Type B pancreatic cell (in vitro differentiated cells): ENCODE measurements at regions not wholly inside any gene's neighbourhood (a gene's known extent, or its start where the extent isn't known, plus 50 kb on each side); places are given as distances from the start of the nearest gene placed in this dataset.
"Not testable (repeated sequence)": the region's sequence is repeated elsewhere in the genome, so short reads cannot be mapped to it uniquely, and the experiment has no call there.

Experiments used
- DNase-seq: peaks from one replicate; pipeline ENCODE4 v3.0.0; 2021; ENCODE audit warnings: mixed read lengths; ENCODE audit not compliant: unreplicated experiment; ENCODE audit errors: extremely low spot score
- H3K27ac Mint-ChIP-seq: 2 replicates; pipeline ENCODE4 v1.8.0; 2021; ENCODE audit warnings: mild to moderate bottlenecking, mixed read lengths
- H3K27me3 Mint-ChIP-seq: 2 replicates; pipeline ENCODE4 v1.8.0; 2021; ENCODE audit warnings: mixed read lengths
- H3K36me3 Mint-ChIP-seq: 2 replicates; pipeline ENCODE4 v1.8.0; 2021; ENCODE audit warnings: mixed read lengths
- H3K4me1 Mint-ChIP-seq: one replicate; pipeline ENCODE4 v1.8.0; 2021; ENCODE audit warnings: mixed read lengths; ENCODE audit not compliant: unreplicated experiment
- H3K4me3 Mint-ChIP-seq: 2 replicates; pipeline ENCODE4 v1.8.0; 2021; ENCODE audit warnings: mild to moderate bottlenecking, mixed read lengths
- H3K9me3 Mint-ChIP-seq: 2 replicates; pipeline ENCODE4 v1.8.0; 2021; ENCODE audit warnings: mixed read lengths
- TF ChIP-seq, protein P1 (sequence below): fragments of 200-600 bp; sonication (generic); conservative IDR thresholded peaks from 2 replicates; pipeline ENCODE4 v1.5.0; 2021; ENCODE audit warnings: antibody characterized with exemption, mild to moderate bottlenecking

DNA sequence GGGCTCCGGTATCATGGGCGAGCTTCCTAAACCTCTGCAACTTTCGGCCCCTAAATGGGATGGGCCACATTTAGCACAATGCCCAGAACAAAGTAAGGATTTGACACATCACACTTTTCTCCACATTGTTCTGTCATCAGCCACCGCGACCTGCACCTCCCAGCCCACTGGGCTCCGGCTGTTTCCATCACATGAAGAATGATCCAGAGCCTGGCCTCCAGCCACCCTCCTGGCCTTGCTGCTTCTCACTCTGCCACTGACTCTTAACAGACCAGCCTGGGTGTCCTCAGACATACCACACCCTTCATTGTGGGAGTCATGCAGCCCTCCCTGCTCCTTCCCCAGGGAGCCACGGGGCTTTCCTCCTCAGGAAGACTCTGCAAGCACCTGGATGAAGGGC lies 113.7 kb downstream of the IGLL1 start:
- H3K27me3 Mint-ChIP-seq = no peaks in the 10 kb centered on the region
- no peak overlapping the region for H3K4me3 Mint-ChIP-seq
- no peaks in the 10 kb centered on the region for H3K36me3 Mint-ChIP-seq
- TF ChIP-seq, protein P1, sequence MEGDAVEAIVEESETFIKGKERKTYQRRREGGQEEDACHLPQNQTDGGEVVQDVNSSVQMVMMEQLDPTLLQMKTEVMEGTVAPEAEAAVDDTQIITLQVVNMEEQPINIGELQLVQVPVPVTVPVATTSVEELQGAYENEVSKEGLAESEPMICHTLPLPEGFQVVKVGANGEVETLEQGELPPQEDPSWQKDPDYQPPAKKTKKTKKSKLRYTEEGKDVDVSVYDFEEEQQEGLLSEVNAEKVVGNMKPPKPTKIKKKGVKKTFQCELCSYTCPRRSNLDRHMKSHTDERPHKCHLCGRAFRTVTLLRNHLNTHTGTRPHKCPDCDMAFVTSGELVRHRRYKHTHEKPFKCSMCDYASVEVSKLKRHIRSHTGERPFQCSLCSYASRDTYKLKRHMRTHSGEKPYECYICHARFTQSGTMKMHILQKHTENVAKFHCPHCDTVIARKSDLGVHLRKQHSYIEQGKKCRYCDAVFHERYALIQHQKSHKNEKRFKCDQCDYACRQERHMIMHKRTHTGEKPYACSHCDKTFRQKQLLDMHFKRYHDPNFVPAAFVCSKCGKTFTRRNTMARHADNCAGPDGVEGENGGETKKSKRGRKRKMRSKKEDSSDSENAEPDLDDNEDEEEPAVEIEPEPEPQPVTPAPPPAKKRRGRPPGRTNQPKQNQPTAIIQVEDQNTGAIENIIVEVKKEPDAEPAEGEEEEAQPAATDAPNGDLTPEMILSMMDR = no peak
- peaks cover 37% of the 10 kb centered on the region for H3K4me1 Mint-ChIP-seq
- H3K27ac Mint-ChIP-seq = no peak overlapping the region
- no peak for DNase-seq
- H3K9me3 Mint-ChIP-seq = peaks cover 5% of the 10 kb centered on the region

DNA sequence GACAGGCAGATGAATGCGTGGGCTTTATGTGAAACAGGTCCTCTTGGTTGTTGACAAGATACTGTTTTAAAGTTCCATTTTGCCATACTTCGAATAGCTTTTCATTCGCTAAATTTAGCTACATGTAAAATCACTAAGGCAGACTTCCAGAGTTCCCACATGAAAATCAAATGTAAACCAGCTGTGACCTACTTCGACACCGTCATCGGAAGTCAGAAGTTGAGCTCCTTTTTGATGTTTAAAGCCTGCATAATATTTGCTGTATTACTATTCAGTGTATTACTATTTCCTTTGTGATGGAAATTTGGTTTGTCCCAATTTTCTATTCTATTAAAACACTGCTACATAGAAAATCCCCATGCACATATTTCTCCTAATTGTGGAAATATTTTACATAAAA lies 115.3 kb downstream of the IGLL1 start:
- H3K36me3 Mint-ChIP-seq, DNase-seq, H3K4me3 Mint-ChIP-seq, H3K9me3 Mint-ChIP-seq, H3K27me3 Mint-ChIP-seq: not testable (repeated sequence)
- peaks cover 30% of the 10 kb centered on the region for H3K4me1 Mint-ChIP-seq
- H3K27ac Mint-ChIP-seq = peak overlapping the region; percentile 9

DNA sequence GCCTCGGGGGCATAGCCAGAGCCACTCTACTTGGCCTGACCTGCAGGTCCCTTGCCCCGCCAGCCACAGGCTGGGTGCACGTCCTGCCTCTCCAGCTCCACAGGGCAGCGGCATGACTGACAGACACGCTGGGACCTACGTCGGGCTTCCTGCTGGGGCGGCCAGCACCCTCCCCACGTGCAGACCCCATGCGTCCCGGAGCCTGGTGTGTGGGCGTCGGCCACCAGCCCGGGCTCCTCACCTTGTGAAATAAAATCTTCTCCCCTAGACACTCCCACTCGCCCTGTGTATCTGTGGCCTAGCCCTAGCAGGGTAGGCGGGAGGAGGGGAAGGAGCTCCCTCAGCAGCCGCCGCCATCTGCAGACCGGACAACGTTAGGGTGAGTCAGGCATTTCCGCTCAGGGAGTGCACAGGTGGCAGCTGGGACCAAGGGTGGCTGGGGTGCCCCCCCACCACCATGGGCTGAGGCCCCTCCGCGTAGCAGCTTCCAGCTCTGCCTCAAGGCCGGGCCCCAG lies 119.5 kb downstream of the IGLL1 start:
- not testable (repeated sequence) for H3K9me3 Mint-ChIP-seq, H3K27ac Mint-ChIP-seq, H3K4me3 Mint-ChIP-seq, DNase-seq, H3K27me3 Mint-ChIP-seq, H3K36me3 Mint-ChIP-seq
- peaks cover 26% of the 10 kb centered on the region for H3K4me1 Mint-ChIP-seq

DNA sequence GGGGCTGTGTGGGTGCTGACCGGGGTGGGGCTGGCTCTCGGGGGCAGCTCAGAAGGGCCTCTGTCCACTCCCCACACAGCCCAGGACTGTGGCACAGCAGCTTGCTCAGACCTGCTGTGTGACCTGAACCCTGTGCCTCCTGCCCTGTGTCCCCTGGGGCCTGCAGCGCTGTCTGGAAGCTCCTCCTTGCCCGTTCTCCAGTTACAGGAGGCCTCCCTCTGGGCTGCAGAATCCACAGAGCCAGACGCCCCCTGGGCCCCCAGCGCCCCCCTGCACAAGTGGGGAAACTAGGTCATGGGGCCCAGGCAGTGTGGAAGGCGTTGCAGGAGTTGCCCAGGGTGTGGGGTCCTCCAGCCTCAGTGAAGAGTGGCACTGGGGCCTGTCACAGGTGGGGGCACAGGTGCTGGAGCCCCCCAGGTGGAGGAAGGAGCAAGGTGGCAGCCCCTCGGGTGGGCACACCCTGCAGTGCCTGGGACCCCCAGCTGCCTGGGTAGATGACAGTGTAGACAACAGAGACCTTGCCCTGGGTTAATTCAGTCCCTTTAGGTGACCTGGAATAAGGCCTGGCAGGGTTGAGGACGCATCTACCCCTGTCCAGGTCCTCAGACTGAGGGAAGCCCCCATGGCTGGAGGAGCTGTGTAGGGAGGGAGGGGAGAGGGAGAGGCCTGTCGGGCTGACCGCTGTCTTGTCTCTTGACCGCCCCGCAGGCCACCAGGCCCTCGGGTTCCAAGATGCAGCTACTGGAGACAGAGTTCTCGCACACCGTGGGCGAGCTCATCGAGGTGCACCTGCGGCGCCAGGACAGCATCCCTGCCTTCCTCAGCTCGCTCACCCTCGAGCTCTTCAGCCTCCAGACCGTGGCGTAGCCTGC lies 120.2 kb downstream of the IGLL1 start:
- H3K4me1 Mint-ChIP-seq = peaks cover 26% of the 10 kb centered on the region
- not testable (repeated sequence) for H3K4me3 Mint-ChIP-seq, DNase-seq, H3K36me3 Mint-ChIP-seq, H3K9me3 Mint-ChIP-seq, H3K27me3 Mint-ChIP-seq, H3K27ac Mint-ChIP-seq

DNA sequence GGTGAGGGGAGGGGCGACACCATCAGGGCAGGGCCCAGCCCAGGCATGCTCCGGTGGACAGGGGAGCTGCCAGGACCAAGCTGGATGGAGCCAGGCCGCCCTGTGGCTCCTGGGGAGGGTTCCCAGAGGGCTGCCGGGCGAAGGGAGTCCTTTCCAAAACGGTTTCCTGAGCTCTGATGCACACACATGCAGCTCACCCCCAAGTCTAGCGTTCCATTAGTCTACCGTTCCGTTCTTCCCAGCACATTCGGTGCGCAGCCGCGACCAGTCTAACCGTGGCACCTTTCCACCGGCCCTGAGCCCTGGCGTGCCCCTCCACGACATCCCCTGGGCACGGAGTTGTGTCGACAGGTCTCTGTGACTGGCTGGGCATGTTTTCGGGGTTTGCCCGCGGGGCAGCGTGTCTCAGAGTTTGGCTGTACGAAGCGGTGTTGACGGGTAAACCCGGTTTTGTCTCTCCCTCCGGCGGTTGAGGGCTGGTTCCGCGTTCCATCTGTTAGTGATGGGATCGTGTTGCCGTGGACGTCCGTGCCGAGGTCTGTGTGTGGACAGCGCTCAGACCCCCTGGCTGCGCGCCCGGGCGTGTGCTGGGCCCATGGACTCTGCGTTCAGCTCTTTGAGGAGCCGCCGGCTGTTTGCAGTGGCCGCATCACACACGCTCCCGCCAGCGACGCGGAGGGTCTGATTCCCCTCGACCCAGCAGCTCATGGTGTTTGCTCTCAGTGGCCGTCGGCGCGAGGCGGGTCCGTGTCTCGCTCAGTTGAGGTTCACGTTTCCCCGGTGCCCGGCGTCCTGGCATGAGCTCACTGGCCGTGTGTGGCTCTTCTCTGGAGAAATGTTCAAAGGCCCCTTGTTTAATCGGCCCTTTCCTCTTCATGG lies 121.2 kb downstream of the IGLL1 start:
- no peak overlapping the region for H3K27ac Mint-ChIP-seq
- H3K4me1 Mint-ChIP-seq = peaks cover 19% of the 10 kb centered on the region
- TF ChIP-seq, protein P1 = no peak
- H3K4me3 Mint-ChIP-seq = no peak overlapping the region
- peaks cover 7% of the 10 kb centered on the region for H3K27me3 Mint-ChIP-seq
- no peak for DNase-seq
- no peaks in the 10 kb centered on the region for H3K9me3 Mint-ChIP-seq
- H3K36me3 Mint-ChIP-seq = no peaks in the 10 kb centered on the region

DNA sequence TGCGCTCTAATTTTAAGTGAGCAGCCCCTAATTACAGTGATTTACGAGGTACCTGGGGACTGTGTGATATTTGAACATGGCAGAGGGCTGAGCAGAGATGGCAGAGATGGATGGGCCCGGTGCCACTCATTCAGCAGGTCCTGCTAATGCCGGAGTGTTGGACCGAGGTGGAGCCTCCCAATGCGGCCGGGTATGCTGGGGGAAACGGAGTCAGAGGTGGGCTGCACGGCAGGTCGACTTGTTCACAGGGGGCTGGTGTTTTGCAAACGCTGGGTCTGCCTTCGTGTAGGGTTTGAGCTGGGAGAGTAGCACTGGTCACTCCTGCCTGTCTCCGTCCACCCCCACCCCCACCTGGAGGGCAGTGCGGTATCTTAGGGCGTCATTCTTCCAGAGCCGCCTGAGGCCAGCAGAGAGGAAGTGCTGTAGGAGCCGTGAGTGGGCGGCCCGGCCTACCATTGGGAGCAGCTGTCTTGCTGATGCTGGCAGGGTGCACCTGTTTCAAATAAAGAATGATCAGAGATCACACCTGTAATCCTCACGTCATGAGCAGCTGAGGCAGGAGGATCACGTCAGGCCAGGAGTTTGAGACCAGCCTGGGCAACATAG lies 122.6 kb downstream of the IGLL1 start:
- peaks cover 7% of the 10 kb centered on the region for H3K27me3 Mint-ChIP-seq
- H3K36me3 Mint-ChIP-seq = no peaks in the 10 kb centered on the region
- no peak overlapping the region for H3K27ac Mint-ChIP-seq
- TF ChIP-seq, protein P1 = no peak
- H3K4me1 Mint-ChIP-seq = peaks cover 24% of the 10 kb centered on the region
- peak overlapping the region; percentile 52 for H3K4me3 Mint-ChIP-seq
- no peak for DNase-seq
- no peaks in the 10 kb centered on the region for H3K9me3 Mint-ChIP-seq

DNA sequence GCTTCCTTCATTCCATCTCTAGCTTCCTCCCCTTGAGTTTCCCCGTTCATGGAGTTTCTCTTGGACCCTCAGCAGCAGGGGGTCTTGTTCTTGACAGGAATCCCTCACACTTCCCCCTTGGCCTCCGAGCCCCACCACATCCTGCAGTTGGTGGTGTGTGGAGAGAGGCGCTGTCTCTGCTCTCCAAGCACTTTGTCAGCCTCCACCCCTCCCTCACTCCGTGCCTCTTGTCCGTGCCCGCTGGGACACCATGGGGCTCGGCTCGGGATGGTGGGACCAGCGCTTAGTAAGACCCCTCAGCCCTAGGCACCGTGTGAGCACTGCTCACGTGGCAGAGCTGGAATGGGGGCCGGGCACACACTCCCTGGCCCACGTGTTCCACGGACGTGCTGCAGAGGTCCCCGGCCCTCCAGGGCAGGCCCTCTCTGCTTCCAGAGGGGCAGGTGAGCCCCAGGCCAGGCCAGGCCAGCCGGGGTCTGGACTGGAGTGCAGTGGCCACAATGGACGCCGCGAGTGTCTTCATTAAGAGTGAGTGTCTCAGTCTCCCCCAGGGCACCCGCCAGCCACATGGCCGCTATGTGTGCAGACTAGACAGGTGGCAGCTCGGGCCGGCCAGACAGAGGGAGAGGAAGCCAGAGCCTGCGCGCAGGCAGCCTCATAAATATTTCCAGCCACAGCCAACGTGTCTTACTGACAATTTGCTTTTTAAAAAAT lies 123.3 kb downstream of the IGLL1 start:
- H3K27me3 Mint-ChIP-seq, H3K9me3 Mint-ChIP-seq, H3K27ac Mint-ChIP-seq, H3K36me3 Mint-ChIP-seq, DNase-seq: not testable (repeated sequence)
- Mint-ChIP-seq H3K4me3 (peak overlapping the region; percentile 52), H3K4me1 (peaks cover 24% of the 10 kb centered on the region)

DNA sequence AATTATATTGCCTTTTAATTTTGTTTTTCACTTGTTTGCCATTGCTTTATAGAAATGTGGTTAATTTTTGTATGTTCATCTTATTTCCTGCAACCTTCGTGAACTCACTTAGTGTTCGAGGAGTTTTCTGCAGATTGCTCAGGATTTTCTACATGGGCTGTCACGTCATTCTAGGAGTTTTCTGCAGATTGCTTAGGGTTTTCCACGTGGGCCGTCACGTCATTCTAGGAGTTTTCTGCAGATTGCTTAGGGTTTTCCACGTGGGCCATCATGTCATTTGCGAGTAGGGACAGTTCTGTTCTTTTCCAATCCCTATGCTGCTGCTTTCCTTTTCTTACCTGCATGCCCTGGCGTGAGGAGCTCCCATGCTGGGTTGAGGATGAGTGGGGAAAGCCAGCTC lies 125.7 kb downstream of the IGLL1 start:
- not testable (repeated sequence) for H3K27me3 Mint-ChIP-seq, H3K27ac Mint-ChIP-seq
- H3K4me1 Mint-ChIP-seq = peaks cover 28% of the 10 kb centered on the region

More for the DNA sequence above, 125.7 kb downstream of the IGLL1 start:
- not testable (repeated sequence) for H3K9me3 Mint-ChIP-seq, H3K36me3 Mint-ChIP-seq, H3K4me3 Mint-ChIP-seq, DNase-seq
